Right lung (tissue), 2 donors: ENCODE measurements at regions not wholly inside any gene's neighbourhood (a gene's known extent, or its start where the extent isn't known, plus 50 kb on each side); places are given as distances from the start of the nearest gene placed in this dataset.
A peak's percentile ranks its signal among the peaks of the same experiment; 100 is the strongest.
"Not testable (repeated sequence)": the region's sequence is repeated elsewhere in the genome, so short reads cannot be mapped to it uniquely, and the experiment has no call there.

Experiments used
- DNase-seq, 2 donors: peaks; one replicate each; pipeline ENCODE4 v3.0.0-alpha.2; 2013

DNA sequence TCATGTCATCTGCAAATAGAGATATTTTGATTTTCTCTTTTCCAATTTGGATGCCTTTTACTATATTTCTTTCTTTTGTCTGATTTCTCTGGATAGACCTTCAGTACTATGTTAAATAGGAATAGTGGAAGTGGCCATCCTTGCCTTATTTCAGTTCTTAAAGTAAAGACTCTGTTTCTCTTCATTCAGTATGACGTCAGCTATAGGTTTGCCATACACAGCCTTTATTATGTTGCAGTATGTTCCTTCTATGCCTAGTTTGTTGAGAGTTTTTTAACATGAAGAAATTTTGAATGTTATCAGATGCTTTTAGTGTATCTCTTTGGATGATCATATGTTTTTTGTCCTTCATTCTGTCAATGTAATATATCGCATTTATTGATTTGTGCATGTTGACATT lies 566.7 kb upstream of the ROBO1 start:
- DNase-seq = no peak

DNA sequence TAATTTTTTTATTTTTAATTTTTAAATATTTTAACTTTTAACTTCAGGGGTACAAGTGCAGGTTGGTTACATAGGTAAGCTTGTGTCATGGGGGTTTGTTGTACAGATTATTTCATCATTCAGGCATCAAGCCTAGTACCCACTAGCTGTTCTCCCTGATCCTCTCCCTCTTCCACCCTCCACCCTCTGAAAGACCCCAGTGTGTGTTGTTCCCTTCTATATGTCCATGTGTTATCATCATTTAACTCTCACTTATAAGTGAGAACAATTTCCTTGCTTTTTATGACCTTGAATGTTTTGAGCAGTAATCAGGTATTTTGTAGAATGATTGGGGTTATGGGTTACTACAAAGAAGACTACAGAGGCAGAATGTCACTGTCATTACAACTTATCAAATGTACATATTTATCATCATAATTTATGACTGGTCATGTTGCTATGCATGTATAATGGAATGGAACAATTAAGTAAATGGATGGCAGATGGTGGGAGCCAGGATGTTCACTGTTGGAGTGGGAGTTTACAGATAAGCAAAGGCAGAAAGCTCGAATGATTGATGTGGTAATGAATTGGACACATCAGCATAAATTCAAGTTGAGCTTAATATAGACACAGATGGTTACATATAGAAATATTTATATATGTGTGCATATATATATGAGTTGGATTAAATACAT lies 563.8 kb upstream of the ROBO1 start:
- no peak for DNase-seq

DNA sequence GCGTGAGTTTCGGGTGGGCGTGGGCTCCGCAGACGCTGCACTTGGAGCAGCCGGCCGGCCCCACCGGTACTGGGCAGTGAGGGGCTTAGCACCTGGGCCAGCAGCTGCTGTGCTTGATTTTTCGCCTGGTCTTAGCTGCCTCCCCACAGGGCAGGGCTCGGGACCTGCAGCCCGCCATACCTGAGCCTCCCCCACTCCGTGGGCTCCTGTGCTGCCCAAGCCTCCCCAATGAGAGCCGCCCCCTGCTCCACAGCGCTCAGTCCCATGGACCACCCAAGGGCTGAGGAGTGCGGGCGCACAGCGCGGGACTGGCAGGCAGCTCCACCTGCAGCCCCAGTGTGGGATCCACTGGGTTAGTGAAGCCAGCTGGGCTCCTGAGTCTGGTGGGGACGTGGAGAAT lies 546.7 kb upstream of the ROBO1 start:
- not testable (repeated sequence) for DNase-seq

DNA sequence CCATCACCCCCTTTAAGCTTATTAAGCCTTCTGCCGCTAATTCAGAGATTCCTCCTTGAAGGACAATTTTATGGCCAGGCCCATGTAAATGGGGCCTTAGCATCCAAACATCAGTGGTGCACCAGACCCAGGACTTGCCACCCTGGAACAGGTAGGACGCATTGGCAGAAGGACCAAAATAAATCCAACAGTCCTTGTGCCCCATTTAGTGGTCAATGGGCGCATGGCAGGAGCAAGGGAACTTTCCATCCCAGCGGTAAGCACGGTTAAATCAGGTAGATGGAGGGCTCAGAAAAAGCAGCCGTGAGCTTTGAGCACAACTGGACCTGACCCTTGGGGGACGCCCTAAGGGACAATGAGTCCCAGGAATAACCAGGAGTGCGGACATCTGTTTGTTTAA lies 540.8 kb upstream of the ROBO1 start:
- DNase-seq = no peak

DNA sequence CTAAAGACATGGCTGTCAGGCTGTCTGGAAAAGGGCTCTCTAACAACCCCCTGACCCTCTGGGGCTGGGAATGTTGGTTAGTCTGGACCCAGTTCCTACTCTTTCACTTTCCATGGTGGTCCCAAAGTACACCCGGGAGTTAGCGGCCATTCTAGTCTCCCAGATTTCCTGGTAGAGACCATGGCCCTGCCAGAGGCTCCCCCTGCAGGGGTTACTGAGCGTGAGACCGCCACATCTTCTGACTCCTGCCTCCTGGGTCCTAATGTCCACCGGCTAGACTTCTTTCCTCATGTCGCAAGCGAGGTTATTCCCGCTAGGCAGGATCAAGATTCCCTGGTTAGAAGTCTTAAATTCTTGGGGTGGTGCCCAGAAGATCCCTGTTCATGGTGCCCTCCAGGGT lies 540.0 kb upstream of the ROBO1 start:
- no peak for DNase-seq

DNA sequence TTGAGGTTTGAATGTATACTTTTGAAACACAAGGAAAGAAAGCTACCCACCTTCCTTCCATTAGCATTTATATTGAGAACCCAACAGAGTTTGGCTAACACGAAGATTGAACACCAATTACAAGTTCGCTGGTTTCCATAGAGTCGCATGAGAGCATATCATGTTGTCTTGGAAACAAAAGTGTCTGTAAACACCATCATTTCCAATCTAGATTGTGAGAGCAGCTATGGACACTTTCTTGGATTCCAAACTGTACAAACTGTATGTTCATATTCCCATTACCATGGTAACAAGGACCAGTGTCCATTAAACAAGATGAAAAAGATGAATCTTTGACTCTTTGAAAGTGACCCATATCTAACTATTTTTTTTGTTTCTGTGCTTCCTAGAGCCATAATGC lies 529.9 kb upstream of the ROBO1 start:
- peak in 1 of 2 donors; percentile 68 for DNase-seq

DNA sequence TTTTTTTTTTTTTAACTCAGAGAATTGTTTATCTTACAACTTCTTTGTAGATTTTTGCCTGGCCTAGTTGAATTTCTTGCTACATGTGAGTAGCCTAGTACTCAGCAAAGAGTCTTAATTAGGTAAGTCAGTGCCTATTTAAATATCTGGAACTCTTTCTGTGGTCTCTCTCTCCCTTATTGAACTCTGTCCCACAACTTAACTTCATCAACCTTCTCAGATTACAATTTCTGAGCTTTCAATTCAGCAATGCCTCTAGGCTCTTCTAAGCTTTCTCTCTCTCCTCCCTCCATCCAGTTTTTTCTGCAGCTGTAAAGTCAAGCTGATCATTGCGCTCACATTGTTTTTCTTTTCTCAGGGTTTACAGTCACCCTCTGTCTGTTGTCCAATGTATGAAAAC lies 517.6 kb upstream of the ROBO1 start:
- DNase-seq = peak in 1 of 2 donors; percentile 29

DNA sequence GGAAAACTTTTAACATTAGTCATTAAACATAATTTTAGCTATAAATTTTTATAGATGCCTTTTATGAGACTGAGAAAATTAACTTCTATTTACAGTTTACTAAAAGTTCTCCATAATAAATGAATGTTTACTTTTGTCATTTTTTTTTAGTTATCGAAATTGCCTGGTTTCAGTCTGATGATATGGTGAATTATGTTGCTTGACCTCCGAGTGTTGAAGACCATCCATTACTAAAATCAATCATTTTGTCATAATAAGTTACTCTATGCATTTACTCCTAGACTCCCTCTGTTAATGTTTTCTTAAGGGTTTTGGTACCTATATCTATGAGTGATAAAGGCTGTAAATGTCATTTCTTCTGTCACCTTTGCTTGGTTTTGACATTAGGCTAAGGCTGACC lies 516.0 kb upstream of the ROBO1 start:
- no peak for DNase-seq

DNA sequence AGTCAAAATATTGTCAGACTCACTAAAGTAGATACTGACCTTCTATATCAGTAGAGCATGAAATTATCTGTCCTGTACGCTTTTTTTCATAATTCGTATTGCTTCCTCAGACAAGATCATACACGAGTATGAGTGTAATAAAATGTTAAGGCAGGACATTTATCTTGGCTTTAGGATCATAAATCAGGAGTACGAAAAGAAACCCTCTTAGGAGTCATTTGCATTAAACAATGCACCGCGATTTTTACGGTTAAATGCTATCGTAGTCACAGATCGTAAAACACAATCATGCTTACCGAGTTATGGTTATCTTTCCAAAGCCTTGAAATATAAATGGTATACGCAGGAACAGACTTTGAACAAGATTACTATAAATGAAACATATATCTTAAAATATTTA lies 510.3 kb upstream of the ROBO1 start:
- DNase-seq = no peak

DNA sequence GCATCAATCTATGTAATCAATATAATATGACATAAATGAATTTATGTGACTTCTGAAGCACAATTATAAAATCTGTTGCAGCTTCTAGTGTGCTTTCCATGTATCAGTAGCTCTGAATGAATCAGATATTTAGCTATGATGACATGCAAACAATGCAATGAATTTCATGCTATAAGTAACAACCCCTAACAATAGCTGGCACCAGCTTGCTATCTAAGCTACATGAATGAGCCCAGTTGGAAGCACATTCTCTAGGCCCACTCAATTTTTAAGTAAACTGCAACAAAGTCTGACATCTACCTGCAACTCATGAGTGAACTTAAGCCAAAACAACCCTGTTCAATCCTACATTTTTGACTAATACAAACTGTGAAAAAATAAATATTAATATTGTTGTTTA lies 507.3 kb upstream of the ROBO1 start:
- no peak for DNase-seq

DNA sequence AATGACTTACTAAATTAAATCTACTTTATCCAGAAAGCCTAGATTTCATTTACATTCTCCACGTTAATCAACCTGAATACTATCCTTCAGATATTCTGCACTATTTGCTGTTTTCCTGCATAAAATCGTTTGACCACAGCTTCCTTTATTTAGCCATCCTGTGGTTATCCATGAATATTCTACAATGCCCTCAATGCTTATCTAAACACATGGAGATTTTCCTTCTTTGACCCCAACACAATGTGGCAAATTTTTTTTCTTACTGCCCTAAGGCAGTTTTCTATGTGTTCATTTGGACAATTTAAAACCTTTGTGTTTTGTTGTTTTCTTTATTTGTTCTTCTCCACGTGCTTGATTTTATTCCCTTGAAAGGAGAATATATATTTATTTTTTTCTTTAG lies 495.5 kb upstream of the ROBO1 start:
- DNase-seq = no peak

DNA sequence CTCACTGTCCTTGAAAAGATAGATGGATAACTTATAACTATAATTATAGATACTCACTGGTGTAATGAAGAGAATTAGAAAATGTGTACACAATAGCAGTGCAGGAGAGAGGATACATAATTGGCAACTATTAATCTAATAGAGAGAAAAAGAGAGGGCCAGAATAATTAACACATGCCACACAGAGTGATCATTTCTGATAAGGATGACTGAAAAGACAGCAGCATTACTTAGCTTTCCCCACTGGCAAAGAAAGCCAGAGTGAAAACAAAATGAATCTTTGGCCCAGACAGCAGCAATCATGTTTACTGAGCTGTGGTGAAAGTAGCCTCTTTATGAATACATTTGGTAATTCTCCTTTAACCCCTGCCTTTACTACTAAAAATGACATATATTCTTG lies 493.3 kb upstream of the ROBO1 start:
- DNase-seq = no peak

DNA sequence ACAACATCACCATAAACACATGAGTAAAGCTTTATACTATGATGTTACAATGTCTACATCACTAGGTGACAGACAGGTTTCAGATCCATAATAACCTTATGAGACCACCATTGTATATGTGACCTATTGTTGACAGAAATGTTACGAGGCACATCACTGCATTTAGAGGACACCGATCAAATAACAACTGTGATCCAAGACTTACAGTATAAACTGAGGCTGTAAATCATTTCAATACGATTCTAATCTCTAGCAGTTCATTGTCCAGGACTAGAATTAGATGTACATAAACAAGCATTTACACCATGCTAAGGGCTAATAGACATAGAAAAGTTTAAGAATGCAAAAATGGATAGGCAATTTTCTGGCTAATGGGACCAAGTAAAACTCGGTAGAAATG lies 491.9 kb upstream of the ROBO1 start:
- no peak for DNase-seq

DNA sequence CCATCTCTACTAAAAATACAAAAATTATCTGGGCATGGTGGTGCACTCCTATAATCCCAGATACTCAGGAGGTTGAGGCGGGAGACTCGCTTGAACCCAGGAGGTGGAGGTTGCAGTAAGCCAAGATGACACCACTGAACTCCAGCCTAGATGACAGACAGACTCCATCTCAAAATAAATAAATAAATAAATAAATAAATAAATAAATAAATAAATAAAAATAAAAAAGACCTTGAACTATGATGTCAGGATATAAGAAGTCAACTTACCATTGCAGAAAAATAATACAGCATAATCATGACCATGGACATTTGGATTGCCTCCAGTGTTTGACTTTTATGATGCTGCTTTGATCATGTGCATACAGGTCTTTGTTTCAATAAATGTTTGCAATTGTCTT lies 484.3 kb upstream of the ROBO1 start:
- no peak for DNase-seq

DNA sequence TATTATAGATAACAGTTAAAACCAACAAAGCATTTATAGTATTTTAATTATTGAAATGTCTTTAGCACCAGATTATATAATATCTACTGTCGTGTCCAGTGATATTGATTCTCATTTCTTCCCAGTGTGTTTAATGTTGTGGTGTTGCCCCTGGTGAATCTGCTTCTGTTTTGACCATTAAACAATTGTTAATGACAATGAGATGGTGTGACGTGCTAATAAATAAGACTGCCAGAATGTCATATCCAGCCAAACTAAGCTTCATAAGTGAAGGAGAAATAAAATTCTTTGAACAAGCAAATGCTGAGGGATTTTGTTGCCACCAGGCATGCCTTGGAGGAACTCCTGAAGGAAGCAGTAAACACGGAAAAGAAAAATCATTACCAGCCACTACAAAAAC lies 480.0 kb upstream of the ROBO1 start:
- DNase-seq = peak in 1 of 2 donors; percentile 15

DNA sequence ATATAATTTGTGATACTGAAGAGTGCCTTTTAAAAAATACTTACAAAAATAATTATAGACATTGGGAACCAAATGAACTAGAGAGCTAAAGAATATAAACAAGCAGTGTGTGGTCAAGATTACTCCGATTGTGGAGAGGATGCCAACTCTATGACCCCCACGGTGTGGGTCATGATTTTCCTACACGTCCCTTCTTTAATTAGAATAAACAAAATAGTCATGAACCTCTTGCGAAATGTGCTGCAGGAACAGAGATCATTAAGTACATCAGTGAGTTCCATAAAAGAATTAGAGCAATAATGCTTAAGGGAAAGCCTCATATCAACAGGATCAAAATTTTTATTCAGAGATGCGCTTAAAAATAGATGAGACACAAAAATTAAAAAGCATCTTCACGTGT lies 476.6 kb upstream of the ROBO1 start:
- peak; percentile 76 to 82 for DNase-seq

DNA sequence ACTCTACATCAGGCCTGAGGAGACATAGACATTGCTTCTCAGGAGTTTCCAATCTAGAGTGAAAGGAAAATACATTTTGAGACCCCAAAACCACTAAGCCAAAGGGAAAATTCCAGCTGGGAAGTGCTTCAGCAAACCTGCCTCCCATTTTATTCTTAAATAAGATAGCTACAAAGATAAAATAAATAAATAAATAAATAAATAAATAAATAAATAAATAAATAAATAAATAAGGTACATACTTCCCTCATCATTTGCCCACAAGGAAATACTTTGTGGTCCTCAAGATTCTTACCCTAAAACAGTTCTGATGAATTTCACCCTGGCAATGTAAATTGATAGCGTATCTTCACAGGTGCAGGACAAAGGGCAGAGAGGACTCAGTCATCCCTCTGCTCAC lies 474.0 kb upstream of the ROBO1 start:
- no peak for DNase-seq

DNA sequence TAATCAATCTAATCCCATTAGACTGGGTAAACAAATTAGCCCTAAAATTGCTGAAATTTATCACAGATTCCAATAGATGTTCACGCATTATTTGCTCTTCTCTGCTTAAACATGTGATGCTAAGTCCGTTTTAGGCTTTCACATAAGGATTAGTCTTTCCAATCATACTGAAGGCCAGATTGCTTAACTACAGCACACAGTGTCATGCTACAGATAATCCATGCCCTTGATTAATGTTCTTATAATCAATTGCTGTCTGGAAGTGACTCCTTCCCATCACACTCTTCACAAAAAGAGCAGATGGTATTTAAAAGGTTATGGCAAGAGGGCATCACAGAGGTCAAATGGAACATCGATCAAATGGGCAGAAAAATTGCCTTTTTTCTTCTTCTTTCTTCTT lies 471.5 kb upstream of the ROBO1 start:
- DNase-seq = no peak

DNA sequence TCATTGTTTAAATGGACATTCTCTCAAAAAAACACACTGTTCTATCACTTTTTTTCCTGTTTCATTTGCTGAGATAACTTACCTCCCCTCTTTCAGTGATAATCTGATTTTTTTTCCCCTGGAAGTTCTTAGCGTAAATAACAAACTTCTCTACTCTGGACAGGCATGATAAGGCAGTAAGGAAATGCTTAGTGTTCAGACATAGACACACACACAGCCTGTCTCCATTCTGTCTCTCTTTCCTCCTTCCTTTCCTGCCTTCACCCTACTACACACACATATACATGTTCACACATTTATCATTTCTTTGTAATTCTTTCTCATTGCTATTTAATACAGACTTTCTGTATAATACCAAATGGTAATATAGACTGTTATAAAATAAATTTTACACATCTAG lies 470.8 kb upstream of the ROBO1 start:
- DNase-seq = no peak

DNA sequence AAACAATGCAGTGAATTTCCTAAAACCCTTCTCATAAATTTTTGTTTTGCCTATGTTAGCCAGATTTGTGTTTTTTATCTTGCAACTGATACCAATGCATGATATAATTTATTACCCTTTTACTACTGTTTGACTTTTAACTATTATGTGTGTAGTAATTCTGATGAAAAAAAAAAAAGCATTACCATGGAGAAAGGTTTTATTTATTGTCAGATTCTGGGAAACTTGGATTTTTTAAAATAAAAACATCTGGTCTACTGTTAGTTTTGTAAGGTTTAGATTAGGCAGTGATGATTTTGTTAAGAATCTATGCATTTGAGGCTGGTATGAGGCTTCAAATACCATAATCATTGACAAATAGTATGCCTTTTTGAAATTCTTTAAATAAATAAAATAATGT lies 470.4 kb upstream of the ROBO1 start:
- DNase-seq = no peak

DNA sequence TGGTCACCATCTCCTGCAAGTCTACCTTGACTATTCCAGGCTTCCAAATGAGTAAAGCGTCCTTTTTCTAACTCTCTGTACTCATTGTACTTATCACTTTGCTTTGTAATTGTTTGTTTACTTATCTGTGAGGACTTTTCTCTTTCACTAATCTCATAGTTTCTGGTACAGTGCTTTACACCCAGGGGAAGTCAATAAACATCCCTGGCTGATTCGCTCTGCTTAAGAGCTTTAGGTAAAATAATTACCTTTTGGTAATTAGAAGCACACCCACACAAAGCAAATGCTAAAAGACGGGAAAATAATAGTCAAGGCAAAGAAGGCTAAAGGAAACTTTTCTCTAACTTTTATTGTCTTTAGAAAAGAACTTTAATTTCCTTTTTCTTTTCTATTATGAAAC lies 466.9 kb upstream of the ROBO1 start:
- DNase-seq = no peak

DNA sequence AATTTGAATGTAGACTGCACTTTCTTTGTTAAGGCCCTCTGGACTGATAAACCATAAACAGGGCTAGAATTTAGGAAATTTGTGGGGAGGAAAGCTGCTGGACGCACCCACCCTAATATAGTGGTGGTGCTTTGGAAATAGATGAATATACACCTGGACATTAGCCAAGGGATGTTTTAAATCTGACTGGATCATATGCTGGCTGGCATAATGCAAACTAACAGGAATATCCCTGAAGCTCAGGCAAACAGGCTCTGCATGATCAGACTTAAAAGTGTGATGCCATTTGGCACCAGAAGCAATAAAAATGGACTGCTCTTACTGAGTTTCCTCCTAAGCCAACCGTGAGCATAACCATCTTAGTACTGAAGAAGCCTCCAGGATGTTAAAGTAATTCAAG lies 465.8 kb upstream of the ROBO1 start:
- no peak for DNase-seq

DNA sequence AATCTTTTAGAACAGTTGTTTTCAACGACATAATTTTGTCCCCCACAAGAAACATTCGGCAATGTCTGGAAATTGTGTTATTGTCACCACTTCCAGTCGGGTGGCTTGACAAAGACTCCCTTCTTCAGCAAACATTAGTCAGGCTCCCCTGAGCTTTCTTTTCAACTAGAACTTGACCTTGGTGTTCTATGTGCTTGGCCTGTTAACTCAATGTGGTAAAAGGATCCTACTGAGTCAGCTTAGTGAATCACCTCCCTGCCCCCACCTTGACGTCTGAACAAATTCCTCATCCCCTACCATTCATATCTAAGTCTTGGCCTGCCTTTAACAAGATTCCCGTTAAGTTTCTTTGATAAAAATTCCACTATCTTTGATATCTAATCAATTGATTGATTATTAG lies 465.0 kb upstream of the ROBO1 start:
- no peak for DNase-seq

DNA sequence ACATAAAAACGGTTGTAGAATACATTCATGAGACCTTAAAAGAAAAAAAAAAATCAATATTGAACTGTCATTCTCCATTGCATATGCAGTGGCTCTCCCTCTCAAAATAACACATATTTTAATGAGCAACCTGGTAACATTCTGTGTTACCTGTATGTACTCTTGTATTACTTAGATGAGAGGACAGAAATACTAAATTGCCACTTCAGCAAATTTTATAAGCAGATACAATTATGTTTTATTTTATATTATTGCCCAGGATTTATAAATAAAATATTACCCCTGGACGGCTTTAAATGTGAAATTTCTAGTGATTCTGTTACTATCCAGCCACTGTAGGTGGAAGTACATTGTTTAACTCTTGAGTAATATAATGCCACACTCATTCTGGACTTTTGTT lies 463.2 kb upstream of the ROBO1 start:
- no peak for DNase-seq

DNA sequence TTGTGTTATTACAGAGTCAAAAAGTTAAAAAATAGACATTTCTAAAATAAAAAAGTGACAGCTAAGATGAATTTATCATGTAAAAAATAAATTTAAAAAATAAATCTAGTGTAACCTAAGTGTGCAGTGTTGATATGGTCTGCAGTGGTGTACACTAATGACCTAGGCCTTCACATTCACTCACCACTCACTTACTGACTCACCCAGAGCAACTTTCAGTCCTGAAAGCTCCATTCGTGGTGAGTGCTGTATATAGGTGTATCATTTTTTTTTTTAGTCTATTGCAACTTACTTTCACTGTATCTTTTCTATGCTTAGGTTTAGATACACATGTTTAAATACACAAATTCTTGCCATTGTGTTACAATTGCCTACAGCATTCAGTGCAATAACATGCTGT lies 459.4 kb upstream of the ROBO1 start:
- DNase-seq = no peak
